GM12872 (cell line): ENCODE measurements at regions not wholly inside any gene's neighbourhood (a gene's known extent, or its start where the extent isn't known, plus 50 kb on each side); places are given as distances from the start of the nearest gene placed in this dataset.

Source experiments
- CTCF ChIP-seq: IDR thresholded peaks from 3 replicates; pipeline ENCODE4 v1.5.1; 2011; ENCODE audit warnings: low read depth, mild to moderate bottlenecking, low read length, moderate library complexity; ENCODE audit not compliant: insufficient read depth

- TF ChIP-seq CTCF = no peak
Observed at GRCh38 chr4:188428935-188429334, 289.7 kb downstream of the TRIML1 start.

GRCh38 chr4:188429965-188430364, 290.7 kb downstream of the TRIML1 start:
- TF ChIP-seq CTCF = no peak

DNA sequence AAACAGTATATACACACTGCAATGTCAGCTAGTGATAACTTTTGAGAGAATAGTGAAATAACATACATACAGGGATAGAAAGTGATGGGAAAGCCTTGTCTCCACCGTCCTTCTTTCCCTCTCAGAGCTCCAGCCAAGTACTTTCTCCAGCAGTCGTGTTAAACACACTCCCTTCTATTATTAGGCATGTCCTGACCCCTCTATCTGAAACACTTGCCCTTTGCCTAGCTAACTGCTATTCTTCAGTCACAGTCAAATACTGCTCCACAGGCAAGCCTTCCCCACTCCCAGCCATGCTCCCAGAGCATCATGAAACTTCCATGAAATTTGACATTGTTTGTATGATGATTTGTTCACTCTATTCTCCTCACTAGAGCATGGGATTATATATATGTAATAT, 291.1 kb downstream of the TRIML1 start:
- no peak for TF ChIP-seq CTCF

DNA sequence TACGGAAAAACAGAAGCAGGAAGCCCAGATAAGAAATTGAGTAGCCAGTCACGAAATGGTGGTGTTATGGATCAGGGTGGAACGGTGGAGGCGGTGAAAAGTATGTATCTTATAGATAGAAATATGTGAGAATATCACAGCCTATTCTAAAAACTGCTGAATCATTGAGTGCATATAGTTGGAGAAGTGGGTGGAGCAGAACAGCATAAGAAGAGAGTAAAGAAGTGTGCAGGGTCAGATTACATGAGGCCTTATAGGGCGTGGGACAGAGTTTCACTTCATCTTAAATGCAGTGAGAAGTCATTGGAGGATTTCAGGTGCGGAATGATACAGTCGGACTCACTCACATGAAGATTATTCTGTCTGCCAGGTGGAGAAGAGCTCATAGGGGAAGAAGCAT, 293.1 kb downstream of the TRIML1 start:
- no peak for TF ChIP-seq CTCF

GRCh38 chr4:188433741-188434315, 294.6 kb downstream of the TRIML1 start:
- no peak for TF ChIP-seq CTCF

DNA sequence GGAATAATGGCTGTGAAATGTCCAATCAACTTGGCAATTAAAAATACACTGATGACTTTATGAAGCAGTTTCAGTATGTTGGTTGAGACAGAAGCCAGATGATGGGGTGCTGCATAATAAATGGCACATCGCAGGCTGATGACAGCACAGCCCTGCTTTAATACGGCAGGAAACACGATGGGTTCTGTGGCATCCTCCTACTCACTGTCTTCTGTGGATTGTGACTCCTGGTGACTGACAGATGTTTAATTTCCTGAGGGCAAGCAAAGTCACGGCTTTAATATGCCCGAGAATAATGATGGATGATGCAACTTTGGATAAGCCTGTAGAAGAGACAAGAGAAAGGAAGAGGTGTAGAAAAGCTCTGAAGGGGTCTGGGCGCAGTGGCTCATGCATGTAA, 295.4 kb downstream of the TRIML1 start:
- TF ChIP-seq CTCF = no peak

GRCh38 chr4:188435381-188435780, 296.1 kb downstream of the TRIML1 start:
- no peak for TF ChIP-seq CTCF
